GM23338 (cell line): ENCODE measurements at regions not wholly inside any gene's neighbourhood (a gene's known extent, or its start where the extent isn't known, plus 50 kb on each side); places are given as distances from the start of the nearest gene placed in this dataset.

Experiments
- ATAC-seq: fragments of 200-7000 bp; cut with Tn5 transposase; 3 replicates; pipeline ENCODE4 v1.9.1; 2020
- DNase-seq: peaks from one replicate; pipeline ENCODE4 v3.0.0-alpha.2; 2015; ENCODE audit warnings: low spot score
- H2AFZ ChIP-seq: fragments of 200-600 bp; sonication (generic); 2 replicates; pipeline ENCODE4 v1.8.0; 2016; ENCODE audit warnings: antibody characterized with exemption, mild to moderate bottlenecking, moderate library complexity
- H3F3A ChIP-seq: fragments of 200-600 bp; sonication (generic); replicated peaks from 2 replicates; pipeline ENCODE4 v1.8.0; 2017; ENCODE audit warnings: antibody characterized with exemption, mixed run types, low read depth
- H3K27ac ChIP-seq: fragments of 200-600 bp; sonication (generic); 2 replicates; pipeline ENCODE4 v1.6.1; 2016; ENCODE audit warnings: low read depth
- H3K27me3 ChIP-seq: fragments of 200-600 bp; sonication (generic); 2 replicates; pipeline ENCODE4 v1.8.0; 2016; ENCODE audit warnings: mild to moderate bottlenecking, mixed run types, moderate library complexity; ENCODE audit not compliant: insufficient read depth
- H3K36me3 ChIP-seq: fragments of 200-600 bp; sonication (generic); 2 replicates; pipeline ENCODE4 v1.8.0; 2016; ENCODE audit warnings: mild to moderate bottlenecking; ENCODE audit not compliant: insufficient read depth
- H3K4me1 ChIP-seq: fragments of 200-600 bp; sonication (generic); 2 replicates; pipeline ENCODE4 v1.8.0; 2016; ENCODE audit warnings: mild to moderate bottlenecking, moderate library complexity; ENCODE audit not compliant: insufficient read depth
- H3K4me2 ChIP-seq: fragments of 200-600 bp; sonication (generic); 2 replicates; pipeline ENCODE4 v1.7.1; 2017; ENCODE audit warnings: mixed run types
- H3K4me3 ChIP-seq: fragments of 200-600 bp; sonication (generic); 2 replicates; pipeline ENCODE4 v1.6.1; 2016; ENCODE audit warnings: mixed run types
- H3K79me2 ChIP-seq: fragments of 200-600 bp; sonication (generic); replicated peaks from 2 replicates; pipeline ENCODE4 v1.8.0; 2017; ENCODE audit warnings: mild to moderate bottlenecking; ENCODE audit not compliant: insufficient read depth
- H3K9me2 ChIP-seq: fragments of 200-600 bp; sonication (generic); 2 replicates; pipeline ENCODE4 v1.8.0; 2017; ENCODE audit not compliant: insufficient read depth
- H4K20me1 ChIP-seq: fragments of 200-600 bp; sonication (generic); replicated peaks from 2 replicates; pipeline ENCODE4 v1.8.0; 2017; ENCODE audit warnings: mild to moderate bottlenecking; ENCODE audit not compliant: insufficient read depth
- H3K27ac Mint-ChIP-seq: 2 replicates; pipeline ENCODE4 v1.8.0; 2020; ENCODE audit warnings: inconsistent platforms, mild to moderate bottlenecking, moderate library complexity, mixed read lengths
- H3K27me3 Mint-ChIP-seq: 3 replicates; pipeline ENCODE4 v1.8.0; 2022; ENCODE audit warnings: low read depth, mild to moderate bottlenecking, moderate library complexity, mixed read lengths, inconsistent platforms; ENCODE audit not compliant: insufficient read depth, poor library complexity
- H3K36me3 Mint-ChIP-seq: 3 replicates; pipeline ENCODE4 v1.8.0; 2021; ENCODE audit warnings: low read depth, mild to moderate bottlenecking, inconsistent platforms, moderate library complexity, mixed read lengths
- H3K4me1 Mint-ChIP-seq: 3 replicates; pipeline ENCODE4 v1.8.0; 2020; ENCODE audit warnings: mild to moderate bottlenecking, inconsistent platforms, mixed read lengths
- H3K4me3 Mint-ChIP-seq: 3 replicates; pipeline ENCODE4 v1.8.0; 2021; ENCODE audit warnings: moderate library complexity, mild to moderate bottlenecking, inconsistent platforms, mixed read lengths
- H3K9me3 Mint-ChIP-seq: 3 replicates; pipeline ENCODE4 v1.8.0; 2020; ENCODE audit warnings: moderate library complexity, mild to moderate bottlenecking, inconsistent platforms, mixed read lengths
- CREB1 ChIP-seq: fragments of 250-450 bp; sonication (Bioruptor Pico); IDR thresholded peaks from 2 replicates; pipeline ENCODE4 v1.5.0; 2020; ENCODE audit warnings: low read depth, mild to moderate bottlenecking, moderate library complexity
- CTCF ChIP-seq, 2 experiments: fragments of 200-600 bp in 1 of 2; sonication (generic) in 1 of 2; conservative IDR thresholded peaks; 2 replicates each; pipeline versions ENCODE4 v1.5.1 to v1.6.1; 2016 to 2017; ENCODE audit warnings: antibody characterized with exemption in 2 of 2, low read depth in 2 of 2, mild to moderate bottlenecking in 2 of 2, moderate library complexity in 1 of 2
- EZH2phosphoT487 ChIP-seq: fragments of 200-600 bp; sonication (generic); IDR thresholded peaks from one replicate; pipeline ENCODE4 v1.8.1; 2018; ENCODE audit warnings: antibody characterized with exemption; ENCODE audit not compliant: unreplicated experiment
- NANOG ChIP-seq: IDR thresholded peaks from 2 replicates; pipeline ENCODE4 v1.6.1; 2016; ENCODE audit warnings: antibody characterized with exemption, borderline replicate concordance
- POLR2AphosphoS5 ChIP-seq: IDR thresholded peaks from 2 replicates; pipeline ENCODE4 v1.6.1; 2016; ENCODE audit warnings: antibody characterized with exemption, low read depth
- REST ChIP-seq: IDR thresholded peaks from one replicate; pipeline ENCODE4 v1.6.1; 2018; ENCODE audit warnings: antibody characterized with exemption; ENCODE audit not compliant: unreplicated experiment
- ZNF331 ChIP-seq: fragments of 250-450 bp; sonication (Bioruptor Pico); IDR thresholded peaks from 2 replicates; pipeline ENCODE4 v1.5.0; 2020; ENCODE audit warnings: low read depth, mild to moderate bottlenecking, moderate library complexity
- TF ChIP-seq, protein P1 (sequence below): fragments of 250-450 bp; sonication (Bioruptor Pico); IDR thresholded peaks from 2 replicates; pipeline ENCODE4 v1.5.0; 2020; ENCODE audit warnings: mild to moderate bottlenecking, moderate library complexity

- TF ChIP-seq ZNF331 (CRISPR knock-in tag) (no peak), CREB1 (no peak), NANOG (no peak), REST (no peak), CTCF (conservative IDR thresholded peaks at IDR 0.05; ENCODE audit: low read depth in 2 of 2) (no peak), POLR2AphosphoS5 (no peak), EZH2phosphoT487 (no peak)
- TF ChIP-seq, protein P1, sequence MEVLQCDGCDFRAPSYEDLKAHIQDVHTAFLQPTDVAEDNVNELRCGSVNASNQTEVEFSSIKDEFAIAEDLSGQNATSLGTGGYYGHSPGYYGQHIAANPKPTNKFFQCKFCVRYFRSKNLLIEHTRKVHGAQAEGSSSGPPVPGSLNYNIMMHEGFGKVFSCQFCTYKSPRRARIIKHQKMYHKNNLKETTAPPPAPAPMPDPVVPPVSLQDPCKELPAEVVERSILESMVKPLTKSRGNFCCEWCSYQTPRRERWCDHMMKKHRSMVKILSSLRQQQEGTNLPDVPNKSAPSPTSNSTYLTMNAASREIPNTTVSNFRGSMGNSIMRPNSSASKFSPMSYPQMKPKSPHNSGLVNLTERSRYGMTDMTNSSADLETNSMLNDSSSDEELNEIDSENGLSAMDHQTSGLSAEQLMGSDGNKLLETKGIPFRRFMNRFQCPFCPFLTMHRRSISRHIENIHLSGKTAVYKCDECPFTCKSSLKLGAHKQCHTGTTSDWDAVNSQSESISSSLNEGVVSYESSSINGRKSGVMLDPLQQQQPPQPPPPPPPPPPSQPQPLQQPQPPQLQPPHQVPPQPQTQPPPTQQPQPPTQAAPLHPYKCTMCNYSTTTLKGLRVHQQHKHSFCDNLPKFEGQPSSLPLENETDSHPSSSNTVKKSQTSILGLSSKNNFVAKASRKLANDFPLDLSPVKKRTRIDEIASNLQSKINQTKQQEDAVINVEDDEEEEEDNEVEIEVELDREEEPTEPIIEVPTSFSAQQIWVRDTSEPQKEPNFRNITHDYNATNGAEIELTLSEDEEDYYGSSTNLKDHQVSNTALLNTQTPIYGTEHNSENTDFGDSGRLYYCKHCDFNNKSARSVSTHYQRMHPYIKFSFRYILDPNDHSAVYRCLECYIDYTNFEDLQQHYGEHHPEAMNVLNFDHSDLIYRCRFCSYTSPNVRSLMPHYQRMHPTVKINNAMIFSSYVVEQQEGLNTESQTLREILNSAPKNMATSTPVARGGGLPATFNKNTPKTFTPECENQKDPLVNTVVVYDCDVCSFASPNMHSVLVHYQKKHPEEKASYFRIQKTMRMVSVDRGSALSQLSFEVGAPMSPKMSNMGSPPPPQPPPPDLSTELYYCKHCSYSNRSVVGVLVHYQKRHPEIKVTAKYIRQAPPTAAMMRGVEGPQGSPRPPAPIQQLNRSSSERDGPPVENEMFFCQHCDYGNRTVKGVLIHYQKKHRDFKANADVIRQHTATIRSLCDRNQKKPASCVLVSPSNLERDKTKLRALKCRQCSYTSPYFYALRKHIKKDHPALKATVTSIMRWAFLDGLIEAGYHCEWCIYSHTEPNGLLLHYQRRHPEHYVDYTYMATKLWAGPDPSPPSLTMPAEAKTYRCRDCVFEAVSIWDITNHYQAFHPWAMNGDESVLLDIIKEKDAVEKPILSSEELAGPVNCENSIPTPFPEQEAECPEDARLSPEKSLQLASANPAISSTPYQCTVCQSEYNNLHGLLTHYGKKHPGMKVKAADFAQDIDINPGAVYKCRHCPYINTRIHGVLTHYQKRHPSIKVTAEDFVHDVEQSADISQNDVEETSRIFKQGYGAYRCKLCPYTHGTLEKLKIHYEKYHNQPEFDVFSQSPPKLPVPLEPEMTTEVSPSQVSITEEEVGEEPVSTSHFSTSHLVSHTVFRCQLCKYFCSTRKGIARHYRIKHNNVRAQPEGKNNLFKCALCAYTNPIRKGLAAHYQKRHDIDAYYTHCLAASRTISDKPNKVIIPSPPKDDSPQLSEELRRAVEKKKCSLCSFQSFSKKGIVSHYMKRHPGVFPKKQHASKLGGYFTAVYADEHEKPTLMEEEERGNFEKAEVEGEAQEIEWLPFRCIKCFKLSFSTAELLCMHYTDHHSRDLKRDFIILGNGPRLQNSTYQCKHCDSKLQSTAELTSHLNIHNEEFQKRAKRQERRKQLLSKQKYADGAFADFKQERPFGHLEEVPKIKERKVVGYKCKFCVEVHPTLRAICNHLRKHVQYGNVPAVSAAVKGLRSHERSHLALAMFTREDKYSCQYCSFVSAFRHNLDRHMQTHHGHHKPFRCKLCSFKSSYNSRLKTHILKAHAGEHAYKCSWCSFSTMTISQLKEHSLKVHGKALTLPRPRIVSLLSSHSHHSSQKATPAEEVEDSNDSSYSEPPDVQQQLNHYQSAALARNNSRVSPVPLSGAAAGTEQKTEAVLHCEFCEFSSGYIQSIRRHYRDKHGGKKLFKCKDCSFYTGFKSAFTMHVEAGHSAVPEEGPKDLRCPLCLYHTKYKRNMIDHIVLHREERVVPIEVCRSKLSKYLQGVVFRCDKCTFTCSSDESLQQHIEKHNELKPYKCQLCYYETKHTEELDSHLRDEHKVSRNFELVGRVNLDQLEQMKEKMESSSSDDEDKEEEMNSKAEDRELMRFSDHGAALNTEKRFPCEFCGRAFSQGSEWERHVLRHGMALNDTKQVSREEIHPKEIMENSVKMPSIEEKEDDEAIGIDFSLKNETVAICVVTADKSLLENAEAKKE (CRISPR knock-in tag), result no peak
- H3K36me3 ChIP-seq, result no peaks in the 10 kb centered on the region
- no peaks in the 10 kb centered on the region for H3F3A ChIP-seq
- no peaks in the 10 kb centered on the region for H3K27me3 Mint-ChIP-seq
- no peak overlapping the region for H3K27ac Mint-ChIP-seq
- no peak for ATAC-seq
- no peak overlapping the region for H3K27ac ChIP-seq
- no peak overlapping the region for H2AFZ ChIP-seq
- H4K20me1 ChIP-seq, result no peaks in the 10 kb centered on the region
- no peak overlapping the region for H3K4me3 ChIP-seq
- H3K4me1 ChIP-seq, result peaks cover 3% of the 10 kb centered on the region; the same call in 1 of the 2 replicates
- no peaks in the 10 kb centered on the region for H3K27me3 ChIP-seq
- H3K4me3 Mint-ChIP-seq, result no peak overlapping the region
- no peaks in the 10 kb centered on the region for H3K9me3 Mint-ChIP-seq
- DNase-seq, result no peak
- no peak overlapping the region for H3K4me2 ChIP-seq
- H3K36me3 Mint-ChIP-seq, result no peaks in the 10 kb centered on the region
- H3K9me2 ChIP-seq, result no peaks in the 10 kb centered on the region
- H3K79me2 ChIP-seq, result no peaks in the 10 kb centered on the region
- peaks cover 12% of the 10 kb centered on the region; the same call in 2 of the 3 replicates for H3K4me1 Mint-ChIP-seq
Observed at GRCh38 chr3:38957296-38957695, 94.4 kb downstream of the SCN11A start.
